ENCODE measurements at regions not wholly inside any gene's neighbourhood (a gene's known extent, or its start where the extent isn't known, plus 50 kb on each side); places are given as distances from the start of the nearest gene placed in this dataset.

DNA sequence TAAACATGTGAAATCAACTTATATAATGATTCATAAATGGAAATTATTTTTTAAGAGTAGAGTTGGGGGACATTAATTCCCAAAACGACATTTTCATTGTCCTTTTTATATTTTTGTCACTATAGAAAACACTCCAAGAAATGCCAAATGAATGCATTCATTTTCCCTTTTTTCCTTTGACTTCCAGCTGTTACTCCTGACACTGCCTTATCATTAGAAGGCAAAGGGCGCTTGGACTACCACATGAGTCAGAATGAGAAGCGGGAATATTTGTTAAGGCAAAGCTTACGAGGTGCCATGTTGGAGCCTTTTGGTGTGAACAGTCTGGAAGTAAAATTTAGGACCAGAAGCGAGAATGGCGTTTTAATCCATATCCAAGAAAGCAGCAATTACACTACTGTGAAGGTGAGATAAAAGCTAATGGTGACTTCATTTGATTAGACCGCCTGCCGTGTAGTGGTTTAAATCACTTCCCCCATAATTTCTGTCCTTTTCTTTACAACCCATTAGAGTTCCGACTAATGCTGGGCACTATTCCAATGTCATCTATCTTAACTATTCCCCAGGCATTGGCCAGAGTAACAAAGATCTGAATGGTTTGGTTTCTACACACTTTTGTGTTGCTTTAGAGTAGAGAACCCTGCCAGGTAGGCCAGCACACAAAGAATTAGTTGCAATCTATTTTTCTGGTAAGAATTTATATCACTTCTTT, 166.7 kb downstream of the FAT4 start:
- H3K36me3 ChIP-seq = peaks cover 8 to 36% (median 16%) of the 10 kb centered on the region in 3 donors
- H3K4me3 ChIP-seq = no peak overlapping the region
- peaks cover 0 to 11% (median 1%) of the 10 kb centered on the region in 4 donors for H3K4me1 ChIP-seq
- TF ChIP-seq, protein P1, sequence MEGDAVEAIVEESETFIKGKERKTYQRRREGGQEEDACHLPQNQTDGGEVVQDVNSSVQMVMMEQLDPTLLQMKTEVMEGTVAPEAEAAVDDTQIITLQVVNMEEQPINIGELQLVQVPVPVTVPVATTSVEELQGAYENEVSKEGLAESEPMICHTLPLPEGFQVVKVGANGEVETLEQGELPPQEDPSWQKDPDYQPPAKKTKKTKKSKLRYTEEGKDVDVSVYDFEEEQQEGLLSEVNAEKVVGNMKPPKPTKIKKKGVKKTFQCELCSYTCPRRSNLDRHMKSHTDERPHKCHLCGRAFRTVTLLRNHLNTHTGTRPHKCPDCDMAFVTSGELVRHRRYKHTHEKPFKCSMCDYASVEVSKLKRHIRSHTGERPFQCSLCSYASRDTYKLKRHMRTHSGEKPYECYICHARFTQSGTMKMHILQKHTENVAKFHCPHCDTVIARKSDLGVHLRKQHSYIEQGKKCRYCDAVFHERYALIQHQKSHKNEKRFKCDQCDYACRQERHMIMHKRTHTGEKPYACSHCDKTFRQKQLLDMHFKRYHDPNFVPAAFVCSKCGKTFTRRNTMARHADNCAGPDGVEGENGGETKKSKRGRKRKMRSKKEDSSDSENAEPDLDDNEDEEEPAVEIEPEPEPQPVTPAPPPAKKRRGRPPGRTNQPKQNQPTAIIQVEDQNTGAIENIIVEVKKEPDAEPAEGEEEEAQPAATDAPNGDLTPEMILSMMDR (IDR thresholded peaks at IDR 0.05) = no peak
- H3K9me3 ChIP-seq = no peaks in the 10 kb centered on the region
- intact Hi-C loops (cut with DNase I; ENCODE audit: low total_unique reads) = no loop called here
- DNase-seq = no peak
- no peak overlapping the region for H3K27ac ChIP-seq
- no peaks in the 10 kb centered on the region for H3K27me3 ChIP-seq

DNA sequence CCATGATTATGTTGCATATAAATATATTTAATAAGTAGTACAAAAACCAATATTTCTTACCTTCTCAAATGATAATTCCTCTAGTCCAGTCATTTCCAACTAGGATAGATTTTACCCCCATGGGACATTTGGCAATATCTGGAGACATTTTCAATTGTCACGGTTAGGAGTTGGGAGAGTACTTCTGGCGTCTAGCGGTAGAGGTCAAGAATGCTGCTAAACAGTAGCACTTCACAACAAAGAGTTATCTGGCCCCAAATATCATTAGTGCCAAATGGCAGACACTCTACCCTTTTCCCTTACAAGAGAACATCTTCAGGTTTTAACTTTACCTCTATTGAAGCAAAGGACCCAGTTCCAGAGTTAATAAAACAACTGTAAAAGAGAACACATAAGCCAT, 168.1 kb downstream of the FAT4 start:
- TF ChIP-seq, protein P1 (IDR thresholded peaks at IDR 0.05) = no peak
- Histone ChIP-seq H3K27ac (no peak overlapping the region), H3K4me1 (peaks cover 0 to 11% (median 1%) of the 10 kb centered on the region in 4 donors), H3K9me3 (no peaks in the 10 kb centered on the region), H3K27me3 (no peaks in the 10 kb centered on the region), H3K4me3 (no peak overlapping the region), H3K36me3 (peaks cover 9 to 37% (median 23%) of the 10 kb centered on the region in 3 donors)
- no peak for DNase-seq
- intact Hi-C loops (cut with DNase I; ENCODE audit: low total_unique reads) = no loop called here

- H3K36me3 ChIP-seq = peaks cover 14 to 41% (median 27%) of the 10 kb centered on the region in 3 donors
- TF ChIP-seq, protein P1 (IDR thresholded peaks at IDR 0.05) = no peak
- no peaks in the 10 kb centered on the region for H3K9me3 ChIP-seq
- DNase-seq = no peak
- H3K27ac ChIP-seq = no peak overlapping the region
- intact Hi-C loops (cut with DNase I; ENCODE audit: low total_unique reads) = no loop called here
- H3K27me3 ChIP-seq = no peaks in the 10 kb centered on the region
- peaks cover 0 to 11% (median 1%) of the 10 kb centered on the region in 4 donors for H3K4me1 ChIP-seq
- no peak overlapping the region for H3K4me3 ChIP-seq
Measured at GRCh38 chr4:125483278-125483677, 168.5 kb downstream of the FAT4 start.

GRCh38 chr4:125484912-125485311, 170.2 kb downstream of the FAT4 start:
- H3K36me3 ChIP-seq = peaks cover 13 to 38% (median 30%) of the 10 kb centered on the region in 3 donors
- TF ChIP-seq, protein P1 (IDR thresholded peaks at IDR 0.05) = no peak
- intact Hi-C loops (cut with DNase I; ENCODE audit: low total_unique reads) = no loop called here

GRCh38 chr4:125486351-125486750, 171.6 kb downstream of the FAT4 start:
- peaks cover 0 to 11% (median 1%) of the 10 kb centered on the region in 4 donors for H3K4me1 ChIP-seq
- no peaks in the 10 kb centered on the region for H3K9me3 ChIP-seq
- H3K4me3 ChIP-seq = no peak overlapping the region
- peaks cover 28 to 48% (median 43%) of the 10 kb centered on the region in 3 donors for H3K36me3 ChIP-seq
- intact Hi-C loops (cut with DNase I; ENCODE audit: low total_unique reads) = no loop called here
- no peaks in the 10 kb centered on the region for H3K27me3 ChIP-seq
- TF ChIP-seq, protein P1 (IDR thresholded peaks at IDR 0.05) = no peak
- no peak for DNase-seq
- no peak overlapping the region for H3K27ac ChIP-seq

More at GRCh38 chr4:125484912-125485311, 170.2 kb downstream of the FAT4 start:
- no peak for DNase-seq
- H3K4me1 ChIP-seq = peaks cover 0 to 11% (median 1%) of the 10 kb centered on the region in 4 donors
- H3K27ac ChIP-seq = no peak overlapping the region
- no peaks in the 10 kb centered on the region for H3K9me3 ChIP-seq
- no peak overlapping the region for H3K4me3 ChIP-seq
- H3K27me3 ChIP-seq = no peaks in the 10 kb centered on the region
